WTC11 (cell line): ENCODE measurements at regions not wholly inside any gene's neighbourhood (a gene's known extent, or its start where the extent isn't known, plus 50 kb on each side); places are given as distances from the start of the nearest gene placed in this dataset.

Experiments
- ATAC-seq: fragments of 200-7000 bp; cut with Tn5 transposase; 2 replicates; pipeline ENCODE4 v1.10.0; 2021; ENCODE audit warnings: mild to moderate bottlenecking, moderate library complexity
- CTCF ChIA-PET: fragments of 300-600 bp; sonication (Branson Sonifier 250); formaldehyde crosslinking; loops from one replicate; lab custom pipeline; 2021; ENCODE audit warnings: antibody characterized with exemption; lab: Charles Lee
- POLR2A ChIA-PET: fragments of 350-600 bp; sonication (Branson Sonifier 250); formaldehyde crosslinking; loops from one replicate; lab custom pipeline; 2021; ENCODE audit warnings: antibody characterized with exemption; lab: Charles Lee
- DNase-seq: peaks from one replicate; pipeline ENCODE4 v3.0.0; 2021; ENCODE audit warnings: low spot score
- H3K27ac Mint-ChIP-seq: 2 replicates; pipeline ENCODE4 v1.8.0; 2021; ENCODE audit warnings: mixed read lengths
- H3K27me3 Mint-ChIP-seq: 2 replicates; pipeline ENCODE4 v1.8.0; 2021; ENCODE audit warnings: low read depth, mild to moderate bottlenecking, moderate library complexity, mixed read lengths
- H3K36me3 Mint-ChIP-seq: 2 replicates; pipeline ENCODE4 v1.8.0; 2021; ENCODE audit warnings: mixed read lengths
- H3K4me1 Mint-ChIP-seq: 2 replicates; pipeline ENCODE4 v1.8.0; 2022; ENCODE audit warnings: mixed read lengths
- H3K4me3 Mint-ChIP-seq: 2 replicates; pipeline ENCODE4 v1.8.0; 2021; ENCODE audit warnings: mild to moderate bottlenecking, moderate library complexity, mixed read lengths
- H3K9me3 Mint-ChIP-seq: 2 replicates; pipeline ENCODE4 v1.8.0; 2021; ENCODE audit warnings: mixed read lengths
- CREM ChIP-seq: sonication (generic); formaldehyde crosslinking; IDR thresholded peaks from 2 replicates; pipeline ENCODE4 v1.8.1; 2022; ENCODE audit warnings: mild to moderate bottlenecking, missing genetic modification reagents, moderate library complexity
- ETV6 ChIP-seq: sonication (generic); formaldehyde crosslinking; IDR thresholded peaks from 2 replicates; pipeline ENCODE4 v1.8.1; 2022; ENCODE audit warnings: mild to moderate bottlenecking, missing genetic modification reagents
- GRHL2 ChIP-seq: fragments of 250-450 bp; sonication (Bioruptor Pico); IDR thresholded peaks from 2 replicates; pipeline ENCODE4 v1.8.0; 2022; ENCODE audit warnings: mild to moderate bottlenecking, moderate library complexity; ENCODE audit not compliant: insufficient replicate concordance, severe bottlenecking
- IRF2 ChIP-seq: sonication (generic); formaldehyde crosslinking; IDR thresholded peaks from 2 replicates; pipeline ENCODE4 v1.8.0; 2022; ENCODE audit warnings: low read depth, missing genetic modification reagents, borderline replicate concordance
- MYBL2 ChIP-seq: sonication (generic); formaldehyde crosslinking; IDR thresholded peaks from 2 replicates; pipeline ENCODE4 v1.8.1; 2023; ENCODE audit warnings: mild to moderate bottlenecking, moderate library complexity, missing genetic modification reagents
- SMAD3 ChIP-seq: sonication (generic); formaldehyde crosslinking; IDR thresholded peaks from 2 replicates; pipeline ENCODE4 v1.8.0; 2022; ENCODE audit warnings: missing genetic modification reagents, mild to moderate bottlenecking, borderline replicate concordance
- TEAD1 ChIP-seq: sonication (generic); formaldehyde crosslinking; IDR thresholded peaks from 2 replicates; pipeline ENCODE4 v1.8.0; 2022; ENCODE audit warnings: mild to moderate bottlenecking, missing genetic modification reagents
- TEAD4 ChIP-seq: sonication (generic); formaldehyde crosslinking; IDR thresholded peaks from 2 replicates; pipeline ENCODE4 v1.8.0; 2022; ENCODE audit warnings: mild to moderate bottlenecking, missing genetic modification reagents
- ZNF138 ChIP-seq: sonication (generic); formaldehyde crosslinking; conservative IDR thresholded peaks from 2 replicates; pipeline ENCODE4 v1.8.1; 2022; ENCODE audit warnings: mild to moderate bottlenecking, moderate library complexity, missing genetic modification reagents
- ZNF219 ChIP-seq: sonication (generic); formaldehyde crosslinking; IDR thresholded peaks from 2 replicates; pipeline ENCODE4 v1.8.0; 2023; ENCODE audit warnings: missing genetic modification reagents, mild to moderate bottlenecking, borderline replicate concordance
- TF ChIP-seq, protein P1 (sequence below): sonication (generic); formaldehyde crosslinking; IDR thresholded peaks from 2 replicates; pipeline ENCODE4 v1.8.1; 2022; ENCODE audit warnings: mild to moderate bottlenecking, missing genetic modification reagents, moderate library complexity, borderline replicate concordance
- TF ChIP-seq, protein P2 (sequence below): sonication (generic); formaldehyde crosslinking; IDR thresholded peaks from 2 replicates; pipeline ENCODE4 v1.8.0; 2022; ENCODE audit warnings: mild to moderate bottlenecking, missing genetic modification reagents
- TF ChIP-seq, protein P3 (sequence below): fragments of 250-450 bp; sonication (Bioruptor Pico); IDR thresholded peaks from 2 replicates; pipeline ENCODE4 v1.9.0; 2021; ENCODE audit warnings: mild to moderate bottlenecking, borderline replicate concordance
- TF ChIP-seq, protein P4 (sequence below): sonication (generic); formaldehyde crosslinking; conservative IDR thresholded peaks from 2 replicates; pipeline ENCODE4 v1.8.1; 2023; ENCODE audit warnings: mild to moderate bottlenecking, low read depth, missing genetic modification reagents, moderate library complexity
- TF ChIP-seq, protein P5 (sequence below): fragments of 250-450 bp; sonication (Bioruptor Pico); IDR thresholded peaks from 2 replicates; pipeline ENCODE4 v1.9.0; 2021; ENCODE audit warnings: mild to moderate bottlenecking
- TF ChIP-seq, protein P6 (sequence below): sonication (generic); formaldehyde crosslinking; IDR thresholded peaks from 2 replicates; pipeline ENCODE4 v1.8.1; 2023; ENCODE audit warnings: mild to moderate bottlenecking, moderate library complexity, missing genetic modification reagents
- TF ChIP-seq, protein P7 (sequence below): fragments of 250-450 bp; sonication (Bioruptor Pico); IDR thresholded peaks from 2 replicates; pipeline ENCODE4 v1.9.0; 2021; ENCODE audit warnings: moderate library complexity, mild to moderate bottlenecking, inconsistent platforms, borderline replicate concordance
- TF ChIP-seq, protein P8 (sequence below): fragments of 250-450 bp; sonication (Bioruptor Pico); IDR thresholded peaks from 2 replicates; pipeline ENCODE4 v1.9.0; 2021; ENCODE audit warnings: mild to moderate bottlenecking

DNA sequence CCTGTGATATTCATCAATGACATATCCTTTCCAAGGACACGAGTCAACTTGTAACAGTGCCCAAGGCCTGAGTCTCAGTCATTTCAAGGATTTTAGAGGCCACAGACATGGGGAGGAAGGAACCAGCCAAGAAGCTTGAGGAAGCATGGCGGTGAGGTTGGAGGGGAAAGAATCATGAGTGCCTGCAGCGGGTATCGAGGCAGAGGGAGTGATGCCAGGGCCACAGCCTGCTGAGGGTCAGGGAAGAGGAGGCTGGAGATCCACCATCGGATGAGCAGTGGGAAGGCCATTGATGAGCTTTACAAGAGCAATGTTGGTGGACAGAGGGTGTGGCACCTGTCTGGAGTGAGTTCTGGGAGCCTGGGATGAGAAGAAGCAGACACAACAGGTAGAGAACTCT lies 88.5 kb upstream of the IER5L start:
- Mint-ChIP-seq H3K27me3 (peaks cover 10% of the 10 kb centered on the region), H3K36me3 (no peaks in the 10 kb centered on the region), H3K27ac (no peak overlapping the region), H3K4me3 (no peak overlapping the region), H3K9me3 (peaks cover 8% of the 10 kb centered on the region), H3K4me1 (peaks cover 22% of the 10 kb centered on the region)
- ChIA-PET CTCF (interaction anchor here (0.6 kb wide), 1 partner anchor 92 kb away, joined by 3 read pairs; no protein-coding TSS in a partner anchor), POLR2A (no interaction called here)
- ATAC-seq (no peak), DNase-seq (no peak)
- TF ChIP-seq, protein P1, sequence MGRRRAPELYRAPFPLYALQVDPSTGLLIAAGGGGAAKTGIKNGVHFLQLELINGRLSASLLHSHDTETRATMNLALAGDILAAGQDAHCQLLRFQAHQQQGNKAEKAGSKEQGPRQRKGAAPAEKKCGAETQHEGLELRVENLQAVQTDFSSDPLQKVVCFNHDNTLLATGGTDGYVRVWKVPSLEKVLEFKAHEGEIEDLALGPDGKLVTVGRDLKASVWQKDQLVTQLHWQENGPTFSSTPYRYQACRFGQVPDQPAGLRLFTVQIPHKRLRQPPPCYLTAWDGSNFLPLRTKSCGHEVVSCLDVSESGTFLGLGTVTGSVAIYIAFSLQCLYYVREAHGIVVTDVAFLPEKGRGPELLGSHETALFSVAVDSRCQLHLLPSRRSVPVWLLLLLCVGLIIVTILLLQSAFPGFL (CRISPR knock-in tag), result no peak
- TF ChIP-seq, protein P2, sequence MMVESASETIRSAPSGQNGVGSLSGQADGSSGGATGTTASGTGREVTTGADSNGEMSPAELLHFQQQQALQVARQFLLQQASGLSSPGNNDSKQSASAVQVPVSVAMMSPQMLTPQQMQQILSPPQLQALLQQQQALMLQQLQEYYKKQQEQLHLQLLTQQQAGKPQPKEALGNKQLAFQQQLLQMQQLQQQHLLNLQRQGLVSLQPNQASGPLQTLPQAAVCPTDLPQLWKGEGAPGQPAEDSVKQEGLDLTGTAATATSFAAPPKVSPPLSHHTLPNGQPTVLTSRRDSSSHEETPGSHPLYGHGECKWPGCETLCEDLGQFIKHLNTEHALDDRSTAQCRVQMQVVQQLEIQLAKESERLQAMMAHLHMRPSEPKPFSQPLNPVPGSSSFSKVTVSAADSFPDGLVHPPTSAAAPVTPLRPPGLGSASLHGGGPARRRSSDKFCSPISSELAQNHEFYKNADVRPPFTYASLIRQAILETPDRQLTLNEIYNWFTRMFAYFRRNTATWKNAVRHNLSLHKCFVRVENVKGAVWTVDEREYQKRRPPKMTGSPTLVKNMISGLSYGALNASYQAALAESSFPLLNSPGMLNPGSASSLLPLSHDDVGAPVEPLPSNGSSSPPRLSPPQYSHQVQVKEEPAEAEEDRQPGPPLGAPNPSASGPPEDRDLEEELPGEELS (CRISPR knock-in tag), result no peak
- TF ChIP-seq, protein P3, sequence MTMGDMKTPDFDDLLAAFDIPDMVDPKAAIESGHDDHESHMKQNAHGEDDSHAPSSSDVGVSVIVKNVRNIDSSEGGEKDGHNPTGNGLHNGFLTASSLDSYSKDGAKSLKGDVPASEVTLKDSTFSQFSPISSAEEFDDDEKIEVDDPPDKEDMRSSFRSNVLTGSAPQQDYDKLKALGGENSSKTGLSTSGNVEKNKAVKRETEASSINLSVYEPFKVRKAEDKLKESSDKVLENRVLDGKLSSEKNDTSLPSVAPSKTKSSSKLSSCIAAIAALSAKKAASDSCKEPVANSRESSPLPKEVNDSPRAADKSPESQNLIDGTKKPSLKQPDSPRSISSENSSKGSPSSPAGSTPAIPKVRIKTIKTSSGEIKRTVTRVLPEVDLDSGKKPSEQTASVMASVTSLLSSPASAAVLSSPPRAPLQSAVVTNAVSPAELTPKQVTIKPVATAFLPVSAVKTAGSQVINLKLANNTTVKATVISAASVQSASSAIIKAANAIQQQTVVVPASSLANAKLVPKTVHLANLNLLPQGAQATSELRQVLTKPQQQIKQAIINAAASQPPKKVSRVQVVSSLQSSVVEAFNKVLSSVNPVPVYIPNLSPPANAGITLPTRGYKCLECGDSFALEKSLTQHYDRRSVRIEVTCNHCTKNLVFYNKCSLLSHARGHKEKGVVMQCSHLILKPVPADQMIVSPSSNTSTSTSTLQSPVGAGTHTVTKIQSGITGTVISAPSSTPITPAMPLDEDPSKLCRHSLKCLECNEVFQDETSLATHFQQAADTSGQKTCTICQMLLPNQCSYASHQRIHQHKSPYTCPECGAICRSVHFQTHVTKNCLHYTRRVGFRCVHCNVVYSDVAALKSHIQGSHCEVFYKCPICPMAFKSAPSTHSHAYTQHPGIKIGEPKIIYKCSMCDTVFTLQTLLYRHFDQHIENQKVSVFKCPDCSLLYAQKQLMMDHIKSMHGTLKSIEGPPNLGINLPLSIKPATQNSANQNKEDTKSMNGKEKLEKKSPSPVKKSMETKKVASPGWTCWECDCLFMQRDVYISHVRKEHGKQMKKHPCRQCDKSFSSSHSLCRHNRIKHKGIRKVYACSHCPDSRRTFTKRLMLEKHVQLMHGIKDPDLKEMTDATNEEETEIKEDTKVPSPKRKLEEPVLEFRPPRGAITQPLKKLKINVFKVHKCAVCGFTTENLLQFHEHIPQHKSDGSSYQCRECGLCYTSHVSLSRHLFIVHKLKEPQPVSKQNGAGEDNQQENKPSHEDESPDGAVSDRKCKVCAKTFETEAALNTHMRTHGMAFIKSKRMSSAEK, result no peak
- TF ChIP-seq, protein P4, sequence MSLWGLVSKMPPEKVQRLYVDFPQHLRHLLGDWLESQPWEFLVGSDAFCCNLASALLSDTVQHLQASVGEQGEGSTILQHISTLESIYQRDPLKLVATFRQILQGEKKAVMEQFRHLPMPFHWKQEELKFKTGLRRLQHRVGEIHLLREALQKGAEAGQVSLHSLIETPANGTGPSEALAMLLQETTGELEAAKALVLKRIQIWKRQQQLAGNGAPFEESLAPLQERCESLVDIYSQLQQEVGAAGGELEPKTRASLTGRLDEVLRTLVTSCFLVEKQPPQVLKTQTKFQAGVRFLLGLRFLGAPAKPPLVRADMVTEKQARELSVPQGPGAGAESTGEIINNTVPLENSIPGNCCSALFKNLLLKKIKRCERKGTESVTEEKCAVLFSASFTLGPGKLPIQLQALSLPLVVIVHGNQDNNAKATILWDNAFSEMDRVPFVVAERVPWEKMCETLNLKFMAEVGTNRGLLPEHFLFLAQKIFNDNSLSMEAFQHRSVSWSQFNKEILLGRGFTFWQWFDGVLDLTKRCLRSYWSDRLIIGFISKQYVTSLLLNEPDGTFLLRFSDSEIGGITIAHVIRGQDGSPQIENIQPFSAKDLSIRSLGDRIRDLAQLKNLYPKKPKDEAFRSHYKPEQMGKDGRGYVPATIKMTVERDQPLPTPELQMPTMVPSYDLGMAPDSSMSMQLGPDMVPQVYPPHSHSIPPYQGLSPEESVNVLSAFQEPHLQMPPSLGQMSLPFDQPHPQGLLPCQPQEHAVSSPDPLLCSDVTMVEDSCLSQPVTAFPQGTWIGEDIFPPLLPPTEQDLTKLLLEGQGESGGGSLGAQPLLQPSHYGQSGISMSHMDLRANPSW, result no peak
- no peak for TF ChIP-seq ZNF219 (CRISPR knock-in tag)
- TF ChIP-seq ZNF138 (CRISPR knock-in tag), result no peak
- no peak for TF ChIP-seq TEAD4 (CRISPR knock-in tag)
- TF ChIP-seq TEAD1 (CRISPR knock-in tag), result no peak
- TF ChIP-seq, protein P5, sequence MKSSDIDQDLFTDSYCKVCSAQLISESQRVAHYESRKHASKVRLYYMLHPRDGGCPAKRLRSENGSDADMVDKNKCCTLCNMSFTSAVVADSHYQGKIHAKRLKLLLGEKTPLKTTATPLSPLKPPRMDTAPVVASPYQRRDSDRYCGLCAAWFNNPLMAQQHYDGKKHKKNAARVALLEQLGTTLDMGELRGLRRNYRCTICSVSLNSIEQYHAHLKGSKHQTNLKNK, result no peak
- TF ChIP-seq SMAD3 (CRISPR knock-in tag), result no peak
- TF ChIP-seq, protein P6, sequence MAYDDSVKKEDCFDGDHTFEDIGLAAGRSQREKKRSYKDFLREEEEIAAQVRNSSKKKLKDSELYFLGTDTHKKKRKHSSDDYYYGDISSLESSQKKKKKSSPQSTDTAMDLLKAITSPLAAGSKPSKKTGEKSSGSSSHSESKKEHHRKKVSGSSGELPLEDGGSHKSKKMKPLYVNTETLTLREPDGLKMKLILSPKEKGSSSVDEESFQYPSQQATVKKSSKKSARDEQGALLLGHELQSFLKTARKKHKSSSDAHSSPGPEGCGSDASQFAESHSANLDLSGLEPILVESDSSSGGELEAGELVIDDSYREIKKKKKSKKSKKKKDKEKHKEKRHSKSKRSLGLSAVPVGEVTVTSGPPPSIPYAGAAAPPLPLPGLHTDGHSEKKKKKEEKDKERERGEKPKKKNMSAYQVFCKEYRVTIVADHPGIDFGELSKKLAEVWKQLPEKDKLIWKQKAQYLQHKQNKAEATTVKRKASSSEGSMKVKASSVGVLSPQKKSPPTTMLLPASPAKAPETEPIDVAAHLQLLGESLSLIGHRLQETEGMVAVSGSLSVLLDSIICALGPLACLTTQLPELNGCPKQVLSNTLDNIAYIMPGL, result no peak
- no peak for TF ChIP-seq ETV6 (CRISPR knock-in tag)
- TF ChIP-seq, protein P7, sequence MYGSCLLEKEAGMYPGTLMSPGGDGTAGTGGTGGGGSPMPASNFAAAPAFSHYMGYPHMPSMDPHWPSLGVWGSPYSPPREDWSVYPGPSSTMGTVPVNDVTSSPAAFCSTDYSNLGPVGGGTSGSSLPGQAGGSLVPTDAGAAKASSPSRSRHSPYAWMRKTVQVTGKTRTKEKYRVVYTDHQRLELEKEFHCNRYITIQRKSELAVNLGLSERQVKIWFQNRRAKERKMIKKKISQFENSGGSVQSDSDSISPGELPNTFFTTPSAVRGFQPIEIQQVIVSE (CRISPR knock-in tag), result no peak
- no peak for TF ChIP-seq MYBL2 (CRISPR knock-in tag)
- TF ChIP-seq IRF2 (CRISPR knock-in tag), result no peak
- TF ChIP-seq CREM, result no peak
- TF ChIP-seq, protein P8, sequence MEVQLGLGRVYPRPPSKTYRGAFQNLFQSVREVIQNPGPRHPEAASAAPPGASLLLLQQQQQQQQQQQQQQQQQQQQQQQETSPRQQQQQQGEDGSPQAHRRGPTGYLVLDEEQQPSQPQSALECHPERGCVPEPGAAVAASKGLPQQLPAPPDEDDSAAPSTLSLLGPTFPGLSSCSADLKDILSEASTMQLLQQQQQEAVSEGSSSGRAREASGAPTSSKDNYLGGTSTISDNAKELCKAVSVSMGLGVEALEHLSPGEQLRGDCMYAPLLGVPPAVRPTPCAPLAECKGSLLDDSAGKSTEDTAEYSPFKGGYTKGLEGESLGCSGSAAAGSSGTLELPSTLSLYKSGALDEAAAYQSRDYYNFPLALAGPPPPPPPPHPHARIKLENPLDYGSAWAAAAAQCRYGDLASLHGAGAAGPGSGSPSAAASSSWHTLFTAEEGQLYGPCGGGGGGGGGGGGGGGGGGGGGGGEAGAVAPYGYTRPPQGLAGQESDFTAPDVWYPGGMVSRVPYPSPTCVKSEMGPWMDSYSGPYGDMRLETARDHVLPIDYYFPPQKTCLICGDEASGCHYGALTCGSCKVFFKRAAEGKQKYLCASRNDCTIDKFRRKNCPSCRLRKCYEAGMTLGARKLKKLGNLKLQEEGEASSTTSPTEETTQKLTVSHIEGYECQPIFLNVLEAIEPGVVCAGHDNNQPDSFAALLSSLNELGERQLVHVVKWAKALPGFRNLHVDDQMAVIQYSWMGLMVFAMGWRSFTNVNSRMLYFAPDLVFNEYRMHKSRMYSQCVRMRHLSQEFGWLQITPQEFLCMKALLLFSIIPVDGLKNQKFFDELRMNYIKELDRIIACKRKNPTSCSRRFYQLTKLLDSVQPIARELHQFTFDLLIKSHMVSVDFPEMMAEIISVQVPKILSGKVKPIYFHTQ, result no peak
- TF ChIP-seq GRHL2 (CRISPR knock-in tag), result no peak
